Right cardiac atrium (tissue), 5 donors: ENCODE measurements at regions not wholly inside any gene's neighbourhood (a gene's known extent, or its start where the extent isn't known, plus 50 kb on each side); places are given as distances from the start of the nearest gene placed in this dataset.

Experiments used
- ATAC-seq, 2 donors: fragments of 200-7000 bp; cut with Tn5 transposase; one replicate each; pipeline versions ENCODE4 v1.8.0 to v1.9.1; 2020; ENCODE audit warnings: moderate library complexity in 2 of 2, mild to moderate bottlenecking in 1 of 2
- DNase-seq, 3 donors: peaks; one replicate each; pipeline ENCODE4 v3.0.0-alpha.2; 2020
- H3K27ac ChIP-seq: one replicate; pipeline ENCODE4 v1.5.1; 2013; ENCODE audit warnings: mild to moderate bottlenecking, low read length, control low read depth, moderate library complexity
- H3K27me3 ChIP-seq: one replicate; pipeline ENCODE4 v1.6.1; 2013; ENCODE audit not compliant: control insufficient read depth, insufficient read depth
- H3K4me1 ChIP-seq: one replicate; pipeline ENCODE4 v1.6.1; 2013; ENCODE audit warnings: low read length; ENCODE audit not compliant: control insufficient read depth, insufficient read depth
- H3K4me3 ChIP-seq: one replicate; pipeline ENCODE4 v1.5.1; 2013; ENCODE audit warnings: low read length, control low read depth
- H3K9me3 ChIP-seq: one replicate; pipeline ENCODE4 v1.6.1; 2013; ENCODE audit warnings: low read length; ENCODE audit not compliant: control insufficient read depth
- WGBS: extraction: QIAGEN DNeasy Blood & Tissue Kit; methylation state at CpG from one replicate; pipeline ENCODE4 v1.1.7; 2013; 5-methylcytosine and 5-hydroxymethylcytosine counted together
- intact Hi-C, 4 donors: fragments of 100-400 bp; cut with DNase I; formaldehyde crosslinking; loops; one replicate each; pipeline versions ENCODE4 v1.11.0 to v1.14.0; 2022 to 2023
- donor health status: healthy with polysubstance abuse.
- donor health status: DM: no; HTN: yes; CAD: no.
- donor health status: DM: no; HTN: no; CAD: no.
- donor health status: DM: no; HTN: yes; CAD: no; lungs with severe emphysema.
- donor health status: DM: yes; HTN: yes; CAD: no.

GRCh38 chr11:133660202-133660568 is 127.9 kb upstream of the OPCML start:
- Histone ChIP-seq H3K27ac (no peak overlapping the region), H3K4me1 (no peaks in the 10 kb centered on the region), H3K4me3 (no peak overlapping the region), H3K9me3 (peaks cover 2% of the 10 kb centered on the region), H3K27me3 (no peaks in the 10 kb centered on the region)
- WGBS = 74% methylated on average over 5 of the region's 5 CpGs
- intact Hi-C loops = no loop called here
- ATAC-seq = no peak
- DNase-seq = no peak

DNA sequence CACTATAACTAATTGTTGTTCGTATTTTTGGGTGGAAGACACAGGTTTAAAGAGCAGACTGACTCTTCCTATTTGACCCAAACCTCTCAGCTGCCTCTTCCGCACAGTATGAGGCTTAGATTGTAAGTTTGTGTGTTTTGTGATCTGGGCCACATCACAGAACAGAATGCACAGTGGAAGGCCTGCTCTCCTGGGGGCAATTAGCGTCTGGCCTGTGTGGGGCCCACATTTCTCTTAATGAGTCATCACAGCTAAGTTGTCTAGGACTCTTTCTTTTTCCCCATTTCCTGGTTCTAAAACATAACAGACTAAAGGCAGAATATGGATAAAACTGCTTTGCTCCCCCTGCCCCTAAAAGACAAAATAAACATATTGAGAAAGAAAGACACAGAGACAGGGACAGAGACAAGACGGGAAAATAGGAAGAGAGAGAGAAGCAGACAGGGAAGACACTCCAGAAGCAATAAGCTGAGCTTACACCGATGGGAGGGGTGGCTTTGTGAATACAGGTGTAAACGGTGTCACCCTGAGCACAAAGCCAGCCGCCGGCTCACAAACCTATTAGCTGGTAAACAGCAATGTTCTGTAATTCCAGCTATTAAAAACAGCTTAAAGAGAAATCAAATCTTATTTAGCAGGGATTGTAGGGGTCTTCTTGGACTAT is 127.4 kb upstream of the OPCML start:
- DNase-seq (no peak), ATAC-seq (no peak)
- no peaks in the 10 kb centered on the region for H3K27me3 ChIP-seq
- intact Hi-C loops = no loop called here
- no peak overlapping the region for H3K4me3 ChIP-seq
- H3K9me3 ChIP-seq = peaks cover 2% of the 10 kb centered on the region
- 61% methylated on average over 8 of the region's 8 CpGs for WGBS
- no peaks in the 10 kb centered on the region for H3K4me1 ChIP-seq
- H3K27ac ChIP-seq = no peak overlapping the region

DNA sequence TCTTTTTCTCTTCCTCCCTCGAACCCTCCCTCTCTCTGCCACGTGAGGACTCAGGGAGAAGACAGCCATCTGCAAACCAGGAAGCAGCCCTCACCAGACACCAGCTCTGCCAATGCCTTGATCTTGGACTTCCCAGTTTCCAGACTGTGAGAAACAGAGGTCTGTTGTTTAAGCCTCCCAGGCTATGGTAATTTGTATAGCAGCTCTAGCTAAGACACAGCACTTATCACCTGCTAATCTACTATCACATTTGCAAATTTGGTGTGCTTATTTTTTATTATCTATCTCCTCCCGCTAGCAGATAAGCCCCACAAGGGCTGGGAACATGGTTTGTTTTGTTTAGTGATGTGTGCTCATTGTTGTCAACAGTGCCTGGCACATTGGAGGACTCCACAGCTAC is 124.8 kb upstream of the OPCML start:
- no peak overlapping the region for H3K4me3 ChIP-seq
- H3K9me3 ChIP-seq = peaks cover 2% of the 10 kb centered on the region
- no peak for ATAC-seq
- no peaks in the 10 kb centered on the region for H3K4me1 ChIP-seq
- intact Hi-C loops = no loop called here
- H3K27me3 ChIP-seq = no peaks in the 10 kb centered on the region
- no peak for DNase-seq
- WGBS = 45% methylated on average over 3 of the region's 3 CpGs
- H3K27ac ChIP-seq = no peak overlapping the region

- Histone ChIP-seq H3K4me3 (no peak overlapping the region), H3K4me1 (no peaks in the 10 kb centered on the region), H3K9me3 (peaks cover 2% of the 10 kb centered on the region), H3K27ac (no peak overlapping the region), H3K27me3 (no peaks in the 10 kb centered on the region)
- intact Hi-C loops = no loop called here
- no peak for ATAC-seq
- WGBS = 59% methylated on average over 13 of the region's 13 CpGs
- DNase-seq = no peak
Observed at GRCh38 chr11:133656082-133656635, 123.9 kb upstream of the OPCML start.

- 45% methylated on average over 12 of the region's 12 CpGs for WGBS
- ATAC-seq (no peak), DNase-seq (no peak)
- H3K9me3 ChIP-seq = peaks cover 2% of the 10 kb centered on the region
- no peaks in the 10 kb centered on the region for H3K4me1 ChIP-seq
- intact Hi-C loops = no loop called here
- H3K4me3 ChIP-seq = no peak overlapping the region
- no peak overlapping the region for H3K27ac ChIP-seq
- H3K27me3 ChIP-seq = no peaks in the 10 kb centered on the region
Observed at GRCh38 chr11:133654630-133655212, 122.4 kb upstream of the OPCML start.

- Histone ChIP-seq H3K9me3 (peaks cover 2% of the 10 kb centered on the region), H3K27me3 (no peaks in the 10 kb centered on the region), H3K4me1 (no peaks in the 10 kb centered on the region), H3K27ac (no peak overlapping the region), H3K4me3 (no peak overlapping the region)
- intact Hi-C loops = no loop called here
- no peak for ATAC-seq
- 44% methylated on average over 5 of the region's 5 CpGs for WGBS
- DNase-seq = no peak
Observed at GRCh38 chr11:133653336-133653735, 121.0 kb upstream of the OPCML start.

- H3K27me3 ChIP-seq = no peaks in the 10 kb centered on the region
- no peaks in the 10 kb centered on the region for H3K4me1 ChIP-seq
- intact Hi-C loops = no loop called here
- H3K4me3 ChIP-seq = no peak overlapping the region
- H3K9me3 ChIP-seq = no peaks in the 10 kb centered on the region
- no peak overlapping the region for H3K27ac ChIP-seq
- DNase-seq (no peak), ATAC-seq (no peak)
- whole genome bisulfite sequencing = 50% methylated on average over 4 of the region's 4 CpGs
Observed at GRCh38 chr11:133650082-133650481, 117.8 kb upstream of the OPCML start.

- no peak for ATAC-seq
- intact Hi-C loops = no loop called here
Observed at GRCh38 chr11:133649040-133649439, 116.7 kb upstream of the OPCML start.

DNA sequence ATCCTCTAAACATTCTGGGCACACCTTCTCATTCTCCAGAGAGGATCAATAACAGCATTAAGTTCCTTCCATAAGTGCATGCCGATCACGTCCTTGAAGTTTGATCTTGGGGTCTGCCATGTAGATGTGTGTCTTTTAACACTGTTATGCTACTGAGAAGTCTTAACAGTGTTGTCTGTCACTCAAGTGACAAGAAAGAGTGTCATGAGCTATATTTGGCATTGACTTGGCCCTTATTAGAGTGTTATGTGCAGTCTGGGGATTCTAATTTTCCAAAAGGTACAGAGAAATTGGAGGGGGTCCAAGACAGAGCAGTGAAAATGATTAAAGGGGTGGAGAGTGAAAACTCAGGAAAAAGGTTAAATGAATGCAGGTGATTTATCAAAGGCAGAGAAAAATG is 107.1 kb upstream of the OPCML start:
- ATAC-seq = no peak
- intact Hi-C loops = no loop called here
- WGBS = 48% methylated on average over 2 of the region's 2 CpGs

More at GRCh38 chr11:133649040-133649439, 116.7 kb upstream of the OPCML start:
- H3K27me3 ChIP-seq = no peaks in the 10 kb centered on the region
- 93% methylated on average over 16 of the region's 16 CpGs for WGBS
- H3K4me3 ChIP-seq = no peak overlapping the region
- H3K9me3 ChIP-seq = no peaks in the 10 kb centered on the region
- no peaks in the 10 kb centered on the region for H3K4me1 ChIP-seq
- H3K27ac ChIP-seq = no peak overlapping the region
- no peak for DNase-seq

GRCh38 chr11:133638921-133639320 is 106.6 kb upstream of the OPCML start:
- H3K27me3 ChIP-seq = no peaks in the 10 kb centered on the region
- no peak overlapping the region for H3K27ac ChIP-seq
- no peak overlapping the region for H3K4me3 ChIP-seq
- no peak for DNase-seq
- H3K4me1 ChIP-seq = no peaks in the 10 kb centered on the region
- 92% methylated on average over 5 of the region's 5 CpGs for WGBS
- no peaks in the 10 kb centered on the region for H3K9me3 ChIP-seq
- intact Hi-C loops = no loop called here
- no peak for ATAC-seq

More for the DNA sequence above, 107.1 kb upstream of the OPCML start:
- no peak overlapping the region for H3K4me3 ChIP-seq
- no peaks in the 10 kb centered on the region for H3K9me3 ChIP-seq
- no peaks in the 10 kb centered on the region for H3K27me3 ChIP-seq
- no peak overlapping the region for H3K27ac ChIP-seq
- no peaks in the 10 kb centered on the region for H3K4me1 ChIP-seq
- no peak for DNase-seq

- no peak for ATAC-seq
- H3K9me3 ChIP-seq = no peaks in the 10 kb centered on the region
- 54% methylated on average over 18 of the region's 18 CpGs for WGBS
- DNase-seq = no peak
- no peak overlapping the region for H3K27ac ChIP-seq
- intact Hi-C loops = no loop called here
- H3K4me1 ChIP-seq = no peaks in the 10 kb centered on the region
- H3K4me3 ChIP-seq = no peak overlapping the region
- H3K27me3 ChIP-seq = no peaks in the 10 kb centered on the region
Observed at GRCh38 chr11:133636711-133637355, 104.5 kb upstream of the OPCML start.
